HepG2 (cell line): ENCODE measurements at regions not wholly inside any gene's neighbourhood (a gene's known extent, or its start where the extent isn't known, plus 50 kb on each side); places are given as distances from the start of the nearest gene placed in this dataset.

ENCODE experiments used
- ATAC-seq: fragments of 200-7000 bp; cut with Tn5 transposase; 3 replicates; pipeline ENCODE4 v1.9.1; 2020; ENCODE audit warnings: mild to moderate bottlenecking, moderate library complexity
- BruUV-seq: library from RNA; stranded (reverse); fragments of 400-500 nt; replicated peaks from 2 replicates; lab custom pipeline; 2021; lab: Mats Ljungman, UMichigan
- CTCF ChIA-PET: fragments of 300-600 bp; formaldehyde crosslinking; extraction: SDS; loops from one replicate; lab custom pipeline; 2021; ENCODE audit warnings: low total read pairs, inconsistent platforms, low intra/inter-chr PET ratio; lab: Yijun Ruan, JAX
- POLR2A ChIA-PET: fragments of 350-600 bp; sonication (Branson Sonifier 250); formaldehyde crosslinking; loops from one replicate; lab custom pipeline; 2020; ENCODE audit warnings: antibody characterized with exemption, inconsistent platforms; lab: Yijun Ruan, JAX
- DNase-seq: peaks from one replicate; pipeline ENCODE4 v3.0.0-alpha.2; 2015; ENCODE audit warnings: low spot score
- FAIRE-seq: peaks from 3 replicates; lab custom pipeline; 2011; peaks lifted over from hg19 to GRCh38; lab: Jason Lieb, UNC
- H2AFZ ChIP-seq: one replicate; pipeline ENCODE4 v1.6.1; 2011; ENCODE audit warnings: low read length, inconsistent platforms
- H3K27ac ChIP-seq: fragments of 300-600 bp; 3 replicates; pipeline ENCODE4 v1.8.0; 2011; ENCODE audit warnings: mixed run types, mild to moderate bottlenecking, mixed read lengths, low read length, inconsistent platforms; ENCODE audit not compliant: insufficient read depth; ENCODE audit errors: extremely low read length
- H3K27me3 ChIP-seq, 2 experiments: fragments of 200-600 bp in 1 of 2; 2 replicates in 1 of 2; 3 replicates in 1 of 2; pipeline versions ENCODE4 v1.6.0 to v1.8.0; 2011; ENCODE audit warnings: low read length in 2 of 2, mild to moderate bottlenecking in 2 of 2, moderate library complexity in 2 of 2, inconsistent platforms in 1 of 2; ENCODE audit not compliant: insufficient read depth in 2 of 2, control insufficient read depth in 1 of 2
- H3K36me3 ChIP-seq, 2 experiments: fragments of 200-600 bp in 1 of 2; replicated peaks in 1 of 2; 2 replicates in 1 of 2; 3 replicates in 1 of 2; pipeline versions ENCODE4 v1.5.1 to v1.8.0; 2011; ENCODE audit warnings: low read length in 2 of 2, inconsistent platforms in 1 of 2; ENCODE audit not compliant: insufficient read depth in 2 of 2, control insufficient read depth in 1 of 2
- H3K4me1 ChIP-seq: 2 replicates; pipeline ENCODE4 v1.5.1; 2012; ENCODE audit warnings: low read length, inconsistent platforms; ENCODE audit not compliant: insufficient read depth
- H3K4me2 ChIP-seq: 2 replicates; pipeline ENCODE4 v1.6.0; 2011; ENCODE audit warnings: low read depth, low read length, inconsistent platforms
- H3K4me3 ChIP-seq, 3 experiments: fragments of 200-600 bp in 1 of 3; sonication (generic), shearing (Covaris generic) in 1 of 3; replicated peaks in 1 of 3; 2 replicates each; pipeline ENCODE4 v1.5.1; 2011 to 2016; ENCODE audit warnings: low read length in 3 of 3, inconsistent platforms in 2 of 3, low read depth in 2 of 3, mild to moderate bottlenecking in 2 of 3, control low read depth in 1 of 3, mixed read lengths in 1 of 3; ENCODE audit not compliant: insufficient read depth in 1 of 3
- H3K79me2 ChIP-seq: one replicate; pipeline ENCODE4 v1.6.1; 2011; ENCODE audit warnings: low read length, inconsistent platforms; ENCODE audit not compliant: insufficient read depth
- H3K9ac ChIP-seq: 2 replicates; pipeline ENCODE4 v1.6.0; 2011; ENCODE audit warnings: mild to moderate bottlenecking, low read depth, low read length, inconsistent platforms; ENCODE audit not compliant: insufficient read depth
- H3K9me3 ChIP-seq: 2 replicates; pipeline ENCODE4 v1.5.1; 2012; ENCODE audit warnings: mild to moderate bottlenecking, low read length
- H4K20me1 ChIP-seq: 2 replicates; pipeline ENCODE4 v1.6.0; 2011; ENCODE audit warnings: inconsistent platforms, mild to moderate bottlenecking, low read length, moderate library complexity; ENCODE audit not compliant: insufficient read depth
- ARNT ChIP-seq: fragments of 450-650 bp; IDR thresholded peaks from 2 replicates; pipeline ENCODE4 v1.6.1; 2017
- CEBPG ChIP-seq: IDR thresholded peaks from 2 replicates; pipeline ENCODE4 v1.6.1; 2016
- CREM ChIP-seq, 2 experiments: sonication (generic) in 1 of 2; formaldehyde crosslinking in 1 of 2; IDR thresholded peaks; 2 replicates each; pipeline versions ENCODE4 v1.4.0 to v1.6.1; 2016 to 2020; ENCODE audit warnings: antibody characterized with exemption in 1 of 2, mild to moderate bottlenecking in 1 of 2, missing genetic modification reagents in 1 of 2
- DRAP1 ChIP-seq: IDR thresholded peaks from 2 replicates; pipeline ENCODE4 v1.6.1; 2016; ENCODE audit warnings: missing genetic modification reagents, missing compliant biosample characterization
- E2F5 ChIP-seq: sonication (generic); formaldehyde crosslinking; conservative IDR thresholded peaks from 2 replicates; pipeline ENCODE4 v1.4.0; 2020; ENCODE audit warnings: missing genetic modification reagents
- HNRNPLL ChIP-seq: fragments of 200-400 bp; formaldehyde crosslinking; IDR thresholded peaks from 2 replicates; pipeline ENCODE4 v1.6.1; 2017; ENCODE audit warnings: mild to moderate bottlenecking, low read depth, low read length; ENCODE audit not compliant: poor library complexity, severe bottlenecking
- KLF9 ChIP-seq: IDR thresholded peaks from 2 replicates; pipeline ENCODE4 v1.6.1; 2016; ENCODE audit warnings: low read depth
- MATR3 ChIP-seq: sonication (generic); formaldehyde crosslinking; IDR thresholded peaks from 2 replicates; pipeline ENCODE4 v1.4.0; 2020; ENCODE audit warnings: missing genetic modification reagents
- MEF2D ChIP-seq: sonication (generic); formaldehyde crosslinking; IDR thresholded peaks from 2 replicates; pipeline ENCODE4 v1.5.1; 2020; ENCODE audit warnings: mild to moderate bottlenecking, missing genetic modification reagents
- MTF2 ChIP-seq: sonication (generic); formaldehyde crosslinking; IDR thresholded peaks from 2 replicates; pipeline ENCODE4 v1.5.0; 2020; ENCODE audit warnings: missing genetic modification reagents, borderline replicate concordance
- RAD21 ChIP-seq: fragments of 450-650 bp; formaldehyde crosslinking; IDR thresholded peaks from 2 replicates; pipeline ENCODE4 v1.5.0; 2020; ENCODE audit warnings: mild to moderate bottlenecking
- THAP9 ChIP-seq: sonication (generic); formaldehyde crosslinking; IDR thresholded peaks from 2 replicates; pipeline ENCODE4; 2020; ENCODE audit warnings: missing genetic modification reagents, mild to moderate bottlenecking, borderline replicate concordance
- ZNF296 ChIP-seq: sonication (generic); formaldehyde crosslinking; conservative IDR thresholded peaks from 2 replicates; pipeline ENCODE4 v1.5.0; 2020; ENCODE audit warnings: mild to moderate bottlenecking, missing genetic modification reagents
- ZNF784 ChIP-seq: sonication (generic); formaldehyde crosslinking; IDR thresholded peaks from 2 replicates; pipeline ENCODE4 v1.5.1; 2020; ENCODE audit warnings: missing genetic modification reagents, mild to moderate bottlenecking, borderline replicate concordance
- WGBS: methylation state at CpG from one replicate; pipeline ENCODE4 v1.1.6; 2017; ENCODE audit warnings: low lambda C conversion rate; 5-methylcytosine and 5-hydroxymethylcytosine counted together
- in situ Hi-C: cut with HindIII; loops from 2 replicates; pipeline ENCODE4 v1.10.0; 2017; ENCODE audit warnings: low pct_unique_long_range_greater_than_20kb; ENCODE audit not compliant: extremely low pct_ligation_motif_present
- intact Hi-C: fragments of 100-400 bp; cut with micrococcal nuclease; formaldehyde crosslinking; loops from one replicate; pipeline ENCODE4 v1.10.0; 2022; ENCODE audit not compliant: unreplicated experiment

DNA sequence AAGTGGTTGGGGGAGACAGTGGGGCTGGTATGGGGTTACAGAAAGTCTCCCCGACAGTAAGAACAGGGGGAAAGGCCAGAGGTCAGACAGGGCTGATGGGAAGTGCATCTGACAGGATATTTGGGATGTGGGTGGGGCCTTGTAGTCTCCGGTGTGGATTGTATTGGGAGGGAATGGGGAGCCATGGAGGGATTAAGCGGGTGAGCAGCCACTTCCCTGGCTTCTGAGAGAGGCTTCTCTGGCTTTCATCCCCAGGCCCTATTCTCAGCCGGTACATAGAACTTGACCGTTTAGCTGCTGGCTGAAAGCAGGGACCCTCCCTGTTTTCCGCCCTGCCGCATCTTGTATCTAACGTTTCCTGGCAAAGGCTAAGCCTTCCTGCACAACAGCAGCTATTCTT is 222.0 kb upstream of the LHX5 start:
- no peak overlapping the region for H3K4me2 ChIP-seq
- FAIRE-seq, result no peak
- 43% methylated on average over 7 of the region's 8 CpGs for WGBS
- no peak overlapping the region for H3K27ac ChIP-seq
- TF ChIP-seq ZNF784 (CRISPR knock-in tag) (no peak), MTF2 (CRISPR knock-in tag) (no peak), ARNT (no peak), E2F5 (CRISPR knock-in tag) (no peak), DRAP1 (CRISPR knock-in tag) (no peak), MEF2D (CRISPR knock-in tag) (no peak)
- H3K27me3 ChIP-seq, result peaks cover 0 to 31% of the 10 kb centered on the region in 2 experiments; a peak in 4 of 5 replicates
- H4K20me1 ChIP-seq, result no peaks in the 10 kb centered on the region
- H2AFZ ChIP-seq, result no peak overlapping the region
- no peak overlapping the region for H3K4me3 ChIP-seq
- no peaks in the 10 kb centered on the region for H3K36me3 ChIP-seq
- no peak for ATAC-seq
- H3K79me2 ChIP-seq, result no peaks in the 10 kb centered on the region
- in situ Hi-C loops, result no loop called here
- CTCF ChIA-PET, result no interaction called here
- intact Hi-C loops, result no loop called here
- peaks cover 6% of the 10 kb centered on the region; the same call in 1 of the 2 replicates for H3K4me1 ChIP-seq
- BruUV-seq, result no TSS peak
- no peaks in the 10 kb centered on the region for H3K9me3 ChIP-seq
- no peak overlapping the region for H3K9ac ChIP-seq
- no peak for DNase-seq
- POLR2A ChIA-PET, result no interaction called here

GRCh38 chr12:113689047-113689610 is 217.5 kb upstream of the LHX5 start:
- Histone ChIP-seq H4K20me1 (no peaks in the 10 kb centered on the region), H3K27ac (no peak overlapping the region), H3K27me3 (peaks cover 0 to 25% of the 10 kb centered on the region in 2 experiments; a peak in 3 of 5 replicates), H3K4me3 (no peak overlapping the region), H2AFZ (no peak overlapping the region), H3K9me3 (no peaks in the 10 kb centered on the region), H3K4me2 (no peak overlapping the region), H3K4me1 (no peaks in the 10 kb centered on the region), H3K9ac (no peak overlapping the region), H3K36me3 (no peaks in the 10 kb centered on the region), H3K79me2 (no peaks in the 10 kb centered on the region)
- POLR2A ChIA-PET, result no interaction called here
- ATAC-seq (no peak), DNase-seq (no peak), FAIRE-seq (no peak)
- in situ Hi-C loops, result no loop called here
- 37% methylated on average over 9 of the region's 9 CpGs for WGBS
- no TSS peak for BruUV-seq
- CTCF ChIA-PET, result no interaction called here
- intact Hi-C loops, result no loop called here
- TF ChIP-seq MATR3 (no peak), HNRNPLL (no peak), ZNF296 (CRISPR knock-in tag) (no peak), CREM (IDR thresholded peaks at IDR 0.05) (no peak), CREM (CRISPR knock-in tag; IDR thresholded peaks at IDR 0.05) (no peak), THAP9 (CRISPR knock-in tag) (no peak), CEBPG (CRISPR knock-in tag) (no peak), KLF9 (CRISPR knock-in tag) (no peak), RAD21 (CRISPR knock-in tag) (no peak)
